HG02759 (cell line): ENCODE measurements at regions not wholly inside any gene's neighbourhood (a gene's known extent, or its start where the extent isn't known, plus 50 kb on each side); places are given as distances from the start of the nearest gene placed in this dataset.

Experiments
- ATAC-seq: cut with Tn5 transposase; IDR thresholded peaks from one replicate; pipeline ENCODE4 v1.9.1; 2021; ENCODE audit warnings: mild to moderate bottlenecking, moderate library complexity; ENCODE audit not compliant: unreplicated experiment

- ATAC-seq, result no peak
These were observed 773.9 kb upstream of the FAM98A start for GRCh38 chr2:34372967-34373366.

GRCh38 chr2:34371711-34372110 is 772.6 kb upstream of the FAM98A start:
- no peak for ATAC-seq

- ATAC-seq, result no peak
These were observed 769.2 kb upstream of the FAM98A start for GRCh38 chr2:34368304-34368703.

- no peak for ATAC-seq
These were observed 766.8 kb upstream of the FAM98A start for GRCh38 chr2:34365932-34366331.

- no peak for ATAC-seq
These were observed 766.4 kb upstream of the FAM98A start for GRCh38 chr2:34365512-34365911.

- no peak for ATAC-seq
These were observed 754.5 kb upstream of the FAM98A start for GRCh38 chr2:34353509-34354113.

DNA sequence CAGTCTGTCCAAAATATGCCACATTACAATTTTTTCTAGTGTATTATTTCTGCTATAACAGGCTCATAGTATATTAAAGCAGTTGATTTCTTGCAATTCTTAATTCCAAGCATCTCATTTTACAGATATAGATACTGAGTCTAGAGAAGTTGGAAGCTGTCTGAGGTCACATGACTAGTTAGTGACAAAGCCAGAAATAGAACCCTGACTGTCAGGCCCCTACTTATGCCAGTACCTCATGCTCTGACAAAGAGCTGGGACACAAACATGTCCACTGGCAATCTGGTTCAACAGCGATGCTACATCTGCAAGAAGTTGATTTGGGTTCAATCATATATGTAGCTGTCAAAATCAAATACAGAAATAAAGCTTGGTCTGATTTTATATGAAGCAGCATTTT is 750.4 kb upstream of the FAM98A start:
- no peak for ATAC-seq

GRCh38 chr2:34345030-34345429 is 745.9 kb upstream of the FAM98A start:
- ATAC-seq, result no peak

GRCh38 chr2:34340307-34340706 is 741.2 kb upstream of the FAM98A start:
- no peak for ATAC-seq

GRCh38 chr2:34337735-34338134 is 738.6 kb upstream of the FAM98A start:
- no peak for ATAC-seq

- no peak for ATAC-seq
These were observed 733.7 kb upstream of the FAM98A start for GRCh38 chr2:34332813-34333212.

DNA sequence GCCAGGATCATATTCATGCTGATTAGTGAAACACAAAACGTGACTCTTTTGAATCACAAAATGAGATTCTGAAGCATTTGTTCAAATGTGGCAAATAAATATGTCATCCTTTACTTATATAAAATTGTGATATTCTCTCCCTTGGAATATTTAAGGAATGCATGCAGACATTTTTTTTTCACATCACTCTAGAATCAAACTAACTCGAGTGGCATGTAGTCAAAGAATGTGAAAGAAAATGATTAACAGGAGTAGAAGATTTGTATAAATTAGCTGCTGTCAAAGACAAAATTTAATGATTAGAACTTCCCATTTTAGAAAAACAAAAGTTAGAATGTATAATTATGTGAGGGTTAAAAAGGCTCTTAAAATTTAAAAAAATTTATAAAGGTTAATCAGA is 721.0 kb upstream of the FAM98A start:
- no peak for ATAC-seq

DNA sequence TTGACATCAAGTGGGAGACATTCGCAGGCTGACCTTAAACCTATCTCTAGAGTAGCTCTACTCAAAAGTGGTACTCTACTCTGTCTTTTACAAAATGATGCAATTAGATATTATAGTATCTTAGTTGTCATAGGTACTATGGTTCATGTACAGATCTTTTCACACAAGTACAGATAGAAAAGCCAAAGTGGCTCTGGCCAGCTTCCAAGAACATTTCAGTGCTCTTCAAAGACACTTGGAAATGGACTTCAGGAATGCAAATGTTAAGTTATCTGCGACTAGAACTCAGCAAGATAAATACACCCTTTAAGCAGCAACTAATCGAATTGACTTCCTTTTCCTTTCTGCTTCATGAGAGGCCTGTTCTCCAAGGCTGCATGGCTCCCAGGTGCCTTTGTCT is 718.7 kb upstream of the FAM98A start:
- ATAC-seq, result no peak

DNA sequence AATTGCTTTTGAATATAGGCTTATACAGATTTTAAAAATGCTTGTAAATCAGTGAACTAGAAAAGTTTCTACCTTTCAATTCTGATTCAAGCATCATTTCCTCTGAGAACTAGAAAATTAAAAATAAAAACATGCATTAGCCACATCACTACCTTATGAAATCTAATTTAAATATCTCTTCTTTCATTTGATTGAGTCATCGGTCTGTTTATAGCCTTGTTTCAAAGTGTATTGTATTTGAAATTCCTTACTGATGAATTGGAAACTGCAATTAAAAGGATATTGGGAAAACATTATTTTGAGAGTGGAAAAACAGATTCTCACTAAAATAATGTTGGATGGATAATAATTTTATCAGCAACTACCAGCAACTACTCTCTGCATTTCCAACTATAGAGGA is 717.7 kb upstream of the FAM98A start:
- ATAC-seq, result no peak

GRCh38 chr2:34311816-34312215 is 712.7 kb upstream of the FAM98A start:
- ATAC-seq, result no peak

- ATAC-seq, result no peak
These were observed 709.0 kb upstream of the FAM98A start for GRCh38 chr2:34308140-34308539.

DNA sequence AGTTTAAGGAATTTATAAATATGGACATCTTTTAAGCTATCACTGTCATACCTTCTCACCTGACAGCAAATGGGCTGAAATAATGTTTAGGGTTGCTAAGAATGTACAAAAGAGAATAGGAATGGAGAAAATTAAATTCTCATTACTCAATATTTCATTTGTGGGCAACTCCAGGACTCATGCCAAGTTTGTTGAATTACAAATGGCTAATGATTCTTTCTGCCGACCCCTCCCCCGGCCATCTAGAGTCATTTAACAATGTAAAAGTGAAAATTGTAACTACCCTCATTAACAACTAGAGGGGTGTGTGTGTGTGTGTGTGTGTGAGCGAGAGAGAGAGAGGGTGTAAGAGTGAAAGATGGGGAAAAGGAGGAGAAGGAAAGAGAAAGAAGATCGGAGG is 708.5 kb upstream of the FAM98A start:
- ATAC-seq, result no peak

DNA sequence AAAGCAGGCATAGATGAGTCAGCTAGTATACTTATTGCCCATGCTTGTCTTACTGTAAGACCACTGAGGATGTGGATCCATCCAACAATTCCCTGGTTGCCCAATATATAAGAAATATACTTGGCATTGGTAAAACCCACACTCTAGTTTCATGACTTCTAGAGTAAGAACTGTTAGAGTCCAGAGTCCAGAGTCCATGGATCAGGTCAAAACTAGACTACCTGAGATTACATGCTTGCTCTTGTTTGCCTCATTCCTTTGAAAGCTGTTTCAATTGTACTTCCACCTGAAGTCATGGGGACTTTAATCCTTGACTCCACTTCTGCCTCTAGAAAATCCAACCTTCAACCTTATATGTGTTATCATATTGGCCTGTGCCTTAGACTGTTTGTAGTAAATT is 707.6 kb upstream of the FAM98A start:
- ATAC-seq, result no peak

DNA sequence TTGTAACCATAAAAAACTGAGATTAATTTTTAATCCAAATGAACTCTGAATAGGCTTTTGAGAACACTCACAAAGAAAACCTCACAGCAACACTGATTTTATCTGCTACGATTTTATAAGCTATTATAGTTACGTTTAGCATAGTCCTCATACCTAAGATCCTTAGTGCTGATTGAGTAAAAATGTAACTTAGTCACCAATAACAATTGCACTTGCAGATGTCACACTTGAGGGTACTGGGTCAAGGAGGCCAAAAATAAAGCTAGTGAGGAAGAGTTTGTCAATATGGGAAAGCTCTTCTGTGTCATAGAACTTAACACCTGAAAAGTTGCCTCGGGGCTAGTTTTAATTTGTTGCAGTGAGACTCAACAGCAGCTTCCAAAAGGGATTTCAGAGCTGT is 706.5 kb upstream of the FAM98A start:
- no peak for ATAC-seq

DNA sequence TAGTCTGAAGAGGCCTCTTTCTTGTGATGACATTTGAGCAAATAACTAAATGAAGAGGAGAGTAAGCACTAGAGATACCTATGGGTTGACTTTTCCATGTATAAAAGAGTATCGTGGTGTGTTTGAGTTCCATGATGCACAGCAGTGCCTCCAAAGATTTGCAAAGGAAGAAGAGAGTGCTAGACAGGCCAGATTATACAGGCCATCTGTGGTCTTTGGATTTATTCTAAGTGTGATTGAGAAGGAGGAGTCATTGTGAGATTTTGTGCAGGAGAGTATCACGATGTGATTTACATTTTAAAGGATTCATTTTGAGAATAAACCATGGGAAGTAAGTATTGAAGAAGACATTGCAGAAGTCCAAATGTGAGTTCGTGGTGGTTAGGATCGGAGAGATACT is 695.9 kb upstream of the FAM98A start:
- no peak for ATAC-seq

DNA sequence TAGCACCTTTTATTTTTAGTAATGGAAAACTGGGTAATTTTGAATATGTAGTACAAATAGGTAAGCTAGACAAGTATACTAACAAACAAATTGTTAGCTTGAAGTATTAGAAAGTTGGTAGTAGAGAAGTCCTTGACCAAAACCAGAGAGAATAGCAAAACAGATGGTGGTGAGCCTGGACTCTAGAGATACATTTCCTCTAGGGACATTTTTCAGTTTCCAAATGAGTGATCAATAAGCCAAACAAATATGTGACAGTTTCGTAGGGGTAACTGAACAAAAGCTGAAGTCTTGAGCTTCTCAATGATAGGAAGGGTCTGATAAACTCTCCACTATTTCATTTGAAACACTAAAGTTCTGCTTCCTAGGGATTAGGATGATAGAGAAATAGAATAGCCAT is 692.0 kb upstream of the FAM98A start:
- peak; percentile 85 for ATAC-seq

GRCh38 chr2:34288016-34288415 is 688.9 kb upstream of the FAM98A start:
- ATAC-seq, result no peak

DNA sequence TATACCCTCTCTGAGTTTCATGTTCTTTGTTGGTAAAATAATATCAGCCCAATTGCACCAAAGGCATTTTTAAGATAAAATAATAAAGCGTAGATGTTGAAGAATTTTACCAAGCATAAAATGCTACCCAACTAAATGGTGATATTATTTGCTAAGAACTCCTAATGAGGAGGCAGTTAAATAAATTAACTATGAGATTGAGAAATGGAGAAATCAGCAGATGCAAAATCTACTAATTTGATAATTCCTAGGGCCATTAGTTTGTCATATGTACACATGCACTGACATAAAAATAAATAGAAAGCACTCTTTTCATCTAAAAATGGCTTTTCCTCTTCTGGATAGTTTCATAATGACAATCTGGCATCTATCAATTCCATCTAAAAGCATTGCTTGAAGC is 681.5 kb upstream of the FAM98A start:
- ATAC-seq, result no peak
